ENCODE measurements at regions not wholly inside any gene's neighbourhood (a gene's known extent, or its start where the extent isn't known, plus 50 kb on each side); places are given as distances from the start of the nearest gene placed in this dataset.

DNA sequence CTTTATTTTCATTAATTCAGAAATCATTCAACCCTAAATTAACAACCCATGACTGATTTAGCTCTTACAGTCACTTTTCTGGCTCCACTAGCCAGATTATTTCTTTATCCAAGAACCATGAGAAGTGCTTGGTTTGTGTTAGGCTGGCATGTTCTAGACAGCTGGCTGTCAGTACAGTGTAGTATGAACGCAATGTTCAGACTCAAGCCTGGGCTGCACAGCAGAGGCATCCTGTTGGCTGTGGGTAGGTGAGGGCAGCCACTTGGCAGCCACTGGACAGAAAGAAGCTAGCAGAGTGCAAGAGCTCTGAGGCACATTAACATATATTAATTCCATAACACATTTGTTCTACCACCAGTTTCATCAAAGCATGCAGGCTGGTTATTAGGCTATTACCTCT is 522.9 kb upstream of the FSHR start (continued):
- TF ChIP-seq, protein P1, sequence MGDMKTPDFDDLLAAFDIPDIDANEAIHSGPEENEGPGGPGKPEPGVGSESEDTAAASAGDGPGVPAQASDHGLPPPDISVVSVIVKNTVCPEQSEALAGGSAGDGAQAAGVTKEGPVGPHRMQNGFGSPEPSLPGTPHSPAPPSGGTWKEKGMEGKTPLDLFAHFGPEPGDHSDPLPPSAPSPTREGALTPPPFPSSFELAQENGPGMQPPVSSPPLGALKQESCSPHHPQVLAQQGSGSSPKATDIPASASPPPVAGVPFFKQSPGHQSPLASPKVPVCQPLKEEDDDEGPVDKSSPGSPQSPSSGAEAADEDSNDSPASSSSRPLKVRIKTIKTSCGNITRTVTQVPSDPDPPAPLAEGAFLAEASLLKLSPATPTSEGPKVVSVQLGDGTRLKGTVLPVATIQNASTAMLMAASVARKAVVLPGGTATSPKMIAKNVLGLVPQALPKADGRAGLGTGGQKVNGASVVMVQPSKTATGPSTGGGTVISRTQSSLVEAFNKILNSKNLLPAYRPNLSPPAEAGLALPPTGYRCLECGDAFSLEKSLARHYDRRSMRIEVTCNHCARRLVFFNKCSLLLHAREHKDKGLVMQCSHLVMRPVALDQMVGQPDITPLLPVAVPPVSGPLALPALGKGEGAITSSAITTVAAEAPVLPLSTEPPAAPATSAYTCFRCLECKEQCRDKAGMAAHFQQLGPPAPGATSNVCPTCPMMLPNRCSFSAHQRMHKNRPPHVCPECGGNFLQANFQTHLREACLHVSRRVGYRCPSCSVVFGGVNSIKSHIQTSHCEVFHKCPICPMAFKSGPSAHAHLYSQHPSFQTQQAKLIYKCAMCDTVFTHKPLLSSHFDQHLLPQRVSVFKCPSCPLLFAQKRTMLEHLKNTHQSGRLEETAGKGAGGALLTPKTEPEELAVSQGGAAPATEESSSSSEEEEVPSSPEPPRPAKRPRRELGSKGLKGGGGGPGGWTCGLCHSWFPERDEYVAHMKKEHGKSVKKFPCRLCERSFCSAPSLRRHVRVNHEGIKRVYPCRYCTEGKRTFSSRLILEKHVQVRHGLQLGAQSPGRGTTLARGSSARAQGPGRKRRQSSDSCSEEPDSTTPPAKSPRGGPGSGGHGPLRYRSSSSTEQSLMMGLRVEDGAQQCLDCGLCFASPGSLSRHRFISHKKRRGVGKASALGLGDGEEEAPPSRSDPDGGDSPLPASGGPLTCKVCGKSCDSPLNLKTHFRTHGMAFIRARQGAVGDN (IDR thresholded peaks at IDR 0.05): no peak

- CTCF ChIA-PET: no interaction called here
- POLR2A ChIA-PET: no interaction called here
- RAD21 ChIA-PET (ENCODE audit: unreplicated experiment): no interaction called here
- H3K9me3 ChIP-seq (replicated peaks; ENCODE audit: control insufficient read depth, insufficient read depth, low read length): no peaks in the 10 kb centered on the region
- no peaks in the 10 kb centered on the region for H3K4me1 ChIP-seq (ENCODE audit: control insufficient read depth, insufficient read depth, low read length)
- WGBS (ENCODE audit: insufficient coverage, insufficient replicate concordance, low lambda C conversion rate, missing lambda C conversion rate): 6% methylated on average over 4 of the region's 4 CpGs
- no peaks in the 10 kb centered on the region for H4K20me1 ChIP-seq (ENCODE audit: control insufficient read depth, insufficient read depth)
- H3K27ac ChIP-seq (ENCODE audit: control insufficient read depth, insufficient read depth): no peak overlapping the region
- no peak overlapping the region for H3K9ac ChIP-seq (ENCODE audit: control insufficient read depth, insufficient read depth, low read length)
- FAIRE-seq (no peak), DNase-seq (ENCODE audit: low read depth, low spot score) (no peak), ATAC-seq (no peak)
- H2AFZ ChIP-seq (ENCODE audit: control insufficient read depth, low read depth, low read length): no peak overlapping the region
- SMC1A ChIA-PET (ENCODE audit: uncharacterized antibody, unreplicated experiment): interaction anchor here (0.7 kb wide), 1 partner anchor 336 kb away, joined by 3 read pairs; no protein-coding TSS in a partner anchor
- no peak overlapping the region for H3K4me3 ChIP-seq
- no peaks in the 10 kb centered on the region; a peak in 1 of 4 replicates for H3K27me3 ChIP-seq (replicated peaks in 1 of 2; ENCODE audit: control insufficient read depth in 2 of 2, insufficient read depth in 2 of 2, low read length in 1 of 2)
- no peak overlapping the region for H3K4me2 ChIP-seq (ENCODE audit: control insufficient read depth, insufficient read depth)
- no peaks in the 10 kb centered on the region for H3K36me3 ChIP-seq (ENCODE audit: control insufficient read depth in 2 of 2, insufficient read depth in 2 of 2, low read length in 1 of 2)
- intact Hi-C loops (cut with micrococcal nuclease; ENCODE audit: unreplicated experiment) (no loop called here), in situ Hi-C loops (cut with MboI) (no loop called here)
- no peak for TF ChIP-seq RUNX3 (IDR thresholded peaks at IDR 0.05; ENCODE audit: low read length)
- no peak for TF ChIP-seq ZSCAN29 (IDR thresholded peaks at IDR 0.05)
- TF ChIP-seq ZNF384 (IDR thresholded peaks at IDR 0.05; ENCODE audit: borderline replicate concordance, low read depth, low read length): no peak
- TF ChIP-seq RAD51 (IDR thresholded peaks at IDR 0.05): no peak
- TF ChIP-seq ZZZ3 (IDR thresholded peaks at IDR 0.05; ENCODE audit: control insufficient read depth, insufficient read length, low read depth): no peak
- TF ChIP-seq IKZF2 (IDR thresholded peaks at IDR 0.05): no peak
- no peak for TF ChIP-seq NR2C2 (IDR thresholded peaks at IDR 0.05; ENCODE audit: borderline replicate concordance, control insufficient read depth, insufficient read length, low read depth)
- TF ChIP-seq, protein P2, sequence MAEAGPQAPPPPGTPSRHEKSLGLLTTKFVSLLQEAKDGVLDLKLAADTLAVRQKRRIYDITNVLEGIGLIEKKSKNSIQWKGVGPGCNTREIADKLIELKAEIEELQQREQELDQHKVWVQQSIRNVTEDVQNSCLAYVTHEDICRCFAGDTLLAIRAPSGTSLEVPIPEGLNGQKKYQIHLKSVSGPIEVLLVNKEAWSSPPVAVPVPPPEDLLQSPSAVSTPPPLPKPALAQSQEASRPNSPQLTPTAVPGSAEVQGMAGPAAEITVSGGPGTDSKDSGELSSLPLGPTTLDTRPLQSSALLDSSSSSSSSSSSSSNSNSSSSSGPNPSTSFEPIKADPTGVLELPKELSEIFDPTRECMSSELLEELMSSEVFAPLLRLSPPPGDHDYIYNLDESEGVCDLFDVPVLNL (IDR thresholded peaks at IDR 0.05; ENCODE audit: low read depth, low read length): no peak
- no peaks in the 10 kb centered on the region for H3K79me2 ChIP-seq (ENCODE audit: control insufficient read depth, insufficient read depth, low read length)
- no TSS peak for BruUV-seq (replicated peaks)
Measured at GRCh38 chr2:49664827-49665226, 510.5 kb upstream of the FSHR start.
